Panc1 (cell line): ENCODE measurements at regions not wholly inside any gene's neighbourhood (a gene's known extent, or its start where the extent isn't known, plus 50 kb on each side); places are given as distances from the start of the nearest gene placed in this dataset.
"Not testable (repeated sequence)": the region's sequence is repeated elsewhere in the genome, so short reads cannot be mapped to it uniquely, and the experiment has no call there.

ENCODE experiments used
- POLR2AphosphoS5 ChIP-seq: IDR thresholded peaks from 2 replicates; pipeline ENCODE4 v1.6.1; 2012; ENCODE audit warnings: mild to moderate bottlenecking, low read depth, low read length, moderate library complexity
- SIN3A ChIP-seq: IDR thresholded peaks from 2 replicates; pipeline ENCODE4 v1.6.1; 2012; ENCODE audit warnings: low read depth, mild to moderate bottlenecking, low read length, moderate library complexity, borderline replicate concordance; ENCODE audit not compliant: insufficient read depth
- TCF7L2 ChIP-seq: IDR thresholded peaks from 2 replicates; pipeline ENCODE4 v1.6.1; 2011; ENCODE audit warnings: mild to moderate bottlenecking, low read depth, low read length, inconsistent platforms
- TF ChIP-seq, protein P1 (sequence below): fragments of 450-650 bp; IDR thresholded peaks from 2 replicates; pipeline ENCODE4 v1.5.1; 2017; ENCODE audit warnings: mild to moderate bottlenecking
- TF ChIP-seq, protein P2 (sequence below), 2 experiments: IDR thresholded peaks; 2 replicates each; pipeline ENCODE4 v1.6.1; 2011 to 2012; ENCODE audit warnings: low read depth in 2 of 2, control low read depth in 1 of 2, low read length in 1 of 2, mild to moderate bottlenecking in 1 of 2, moderate library complexity in 1 of 2; ENCODE audit not compliant: insufficient read depth in 1 of 2

DNA sequence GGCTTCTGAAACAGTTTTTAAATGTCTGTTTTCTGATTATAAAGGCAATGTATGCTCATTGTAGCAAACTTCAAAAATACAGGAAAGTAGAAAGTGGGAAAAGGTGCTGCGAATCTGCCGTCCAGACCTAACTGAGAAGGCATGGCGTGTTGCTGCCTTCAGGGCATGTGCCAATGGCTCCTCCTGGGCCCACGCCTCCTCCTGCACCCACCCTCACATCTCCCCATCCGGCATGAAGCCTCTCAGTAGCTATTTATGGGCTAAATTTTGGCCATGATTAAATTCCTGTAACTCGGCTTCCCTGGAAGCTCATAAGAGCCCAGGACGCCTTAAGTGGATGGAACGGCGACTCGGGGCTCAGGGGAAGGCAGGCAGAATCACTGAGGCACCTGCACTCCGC, 153.8 kb downstream of the LAT start:
- TF ChIP-seq, protein P1, sequence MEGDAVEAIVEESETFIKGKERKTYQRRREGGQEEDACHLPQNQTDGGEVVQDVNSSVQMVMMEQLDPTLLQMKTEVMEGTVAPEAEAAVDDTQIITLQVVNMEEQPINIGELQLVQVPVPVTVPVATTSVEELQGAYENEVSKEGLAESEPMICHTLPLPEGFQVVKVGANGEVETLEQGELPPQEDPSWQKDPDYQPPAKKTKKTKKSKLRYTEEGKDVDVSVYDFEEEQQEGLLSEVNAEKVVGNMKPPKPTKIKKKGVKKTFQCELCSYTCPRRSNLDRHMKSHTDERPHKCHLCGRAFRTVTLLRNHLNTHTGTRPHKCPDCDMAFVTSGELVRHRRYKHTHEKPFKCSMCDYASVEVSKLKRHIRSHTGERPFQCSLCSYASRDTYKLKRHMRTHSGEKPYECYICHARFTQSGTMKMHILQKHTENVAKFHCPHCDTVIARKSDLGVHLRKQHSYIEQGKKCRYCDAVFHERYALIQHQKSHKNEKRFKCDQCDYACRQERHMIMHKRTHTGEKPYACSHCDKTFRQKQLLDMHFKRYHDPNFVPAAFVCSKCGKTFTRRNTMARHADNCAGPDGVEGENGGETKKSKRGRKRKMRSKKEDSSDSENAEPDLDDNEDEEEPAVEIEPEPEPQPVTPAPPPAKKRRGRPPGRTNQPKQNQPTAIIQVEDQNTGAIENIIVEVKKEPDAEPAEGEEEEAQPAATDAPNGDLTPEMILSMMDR, result not testable (repeated sequence)
- not testable (repeated sequence) for TF ChIP-seq POLR2AphosphoS5, SIN3A, TCF7L2
- TF ChIP-seq, protein P2, sequence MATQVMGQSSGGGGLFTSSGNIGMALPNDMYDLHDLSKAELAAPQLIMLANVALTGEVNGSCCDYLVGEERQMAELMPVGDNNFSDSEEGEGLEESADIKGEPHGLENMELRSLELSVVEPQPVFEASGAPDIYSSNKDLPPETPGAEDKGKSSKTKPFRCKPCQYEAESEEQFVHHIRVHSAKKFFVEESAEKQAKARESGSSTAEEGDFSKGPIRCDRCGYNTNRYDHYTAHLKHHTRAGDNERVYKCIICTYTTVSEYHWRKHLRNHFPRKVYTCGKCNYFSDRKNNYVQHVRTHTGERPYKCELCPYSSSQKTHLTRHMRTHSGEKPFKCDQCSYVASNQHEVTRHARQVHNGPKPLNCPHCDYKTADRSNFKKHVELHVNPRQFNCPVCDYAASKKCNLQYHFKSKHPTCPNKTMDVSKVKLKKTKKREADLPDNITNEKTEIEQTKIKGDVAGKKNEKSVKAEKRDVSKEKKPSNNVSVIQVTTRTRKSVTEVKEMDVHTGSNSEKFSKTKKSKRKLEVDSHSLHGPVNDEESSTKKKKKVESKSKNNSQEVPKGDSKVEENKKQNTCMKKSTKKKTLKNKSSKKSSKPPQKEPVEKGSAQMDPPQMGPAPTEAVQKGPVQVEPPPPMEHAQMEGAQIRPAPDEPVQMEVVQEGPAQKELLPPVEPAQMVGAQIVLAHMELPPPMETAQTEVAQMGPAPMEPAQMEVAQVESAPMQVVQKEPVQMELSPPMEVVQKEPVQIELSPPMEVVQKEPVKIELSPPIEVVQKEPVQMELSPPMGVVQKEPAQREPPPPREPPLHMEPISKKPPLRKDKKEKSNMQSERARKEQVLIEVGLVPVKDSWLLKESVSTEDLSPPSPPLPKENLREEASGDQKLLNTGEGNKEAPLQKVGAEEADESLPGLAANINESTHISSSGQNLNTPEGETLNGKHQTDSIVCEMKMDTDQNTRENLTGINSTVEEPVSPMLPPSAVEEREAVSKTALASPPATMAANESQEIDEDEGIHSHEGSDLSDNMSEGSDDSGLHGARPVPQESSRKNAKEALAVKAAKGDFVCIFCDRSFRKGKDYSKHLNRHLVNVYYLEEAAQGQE (IDR thresholded peaks at IDR 0.05; ENCODE audit: insufficient read depth in 1 of 2, low read depth in 2 of 2, low read length in 1 of 2), result not testable (repeated sequence)
